NCI-H1930 (cell line): ENCODE measurements at regions not wholly inside any gene's neighbourhood (a gene's known extent, or its start where the extent isn't known, plus 50 kb on each side); places are given as distances from the start of the nearest gene placed in this dataset.
A peak's percentile ranks its signal among the peaks of the same experiment; 100 is the strongest.
"Not testable (repeated sequence)": the region's sequence is repeated elsewhere in the genome, so short reads cannot be mapped to it uniquely, and the experiment has no call there.

Experiments used
- DNase-seq, 2 experiments: peaks; one replicate each; lab custom pipeline; 2025; lab: John Stamatoyannopoulos, UW

DNA sequence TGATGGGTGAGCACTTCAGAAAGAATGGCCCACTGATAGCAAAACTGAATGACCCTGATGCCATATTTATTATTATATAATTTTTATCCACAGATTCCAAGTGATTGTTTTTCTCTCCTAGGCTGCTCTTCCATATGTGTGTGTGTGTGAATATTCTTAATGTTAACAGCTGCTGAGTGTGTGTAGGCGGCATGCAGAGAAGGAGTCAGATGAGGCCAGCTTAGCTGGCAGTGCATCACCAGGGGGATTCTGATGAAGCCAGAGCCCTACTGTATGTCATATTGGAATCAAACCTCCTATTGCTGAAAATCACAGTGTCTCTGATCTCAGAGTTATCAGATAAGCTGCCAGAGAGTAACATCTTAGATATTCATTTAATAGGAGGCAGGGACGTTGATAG lies 177.1 kb downstream of the DMAC1 start:
- no peak for DNase-seq

DNA sequence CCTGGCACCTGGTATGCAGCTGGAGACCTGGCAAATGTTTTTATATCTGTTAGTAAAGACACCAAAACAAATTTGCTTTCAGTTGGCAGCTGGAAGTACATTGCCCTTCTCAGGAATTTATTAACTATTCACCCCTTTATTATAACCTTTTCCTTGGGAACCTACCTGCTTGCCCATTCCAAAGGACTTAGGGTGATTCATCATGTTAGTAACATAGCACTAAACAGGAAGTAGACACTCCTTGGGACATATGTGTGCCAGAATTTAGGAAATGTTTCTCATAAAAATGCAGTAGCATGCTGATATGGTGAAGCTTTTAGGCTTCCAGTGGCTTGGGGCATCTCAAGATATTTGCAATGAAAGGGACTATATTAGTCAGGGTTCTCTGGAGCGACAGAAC lies 184.2 kb downstream of the DMAC1 start:
- DNase-seq: no peak

DNA sequence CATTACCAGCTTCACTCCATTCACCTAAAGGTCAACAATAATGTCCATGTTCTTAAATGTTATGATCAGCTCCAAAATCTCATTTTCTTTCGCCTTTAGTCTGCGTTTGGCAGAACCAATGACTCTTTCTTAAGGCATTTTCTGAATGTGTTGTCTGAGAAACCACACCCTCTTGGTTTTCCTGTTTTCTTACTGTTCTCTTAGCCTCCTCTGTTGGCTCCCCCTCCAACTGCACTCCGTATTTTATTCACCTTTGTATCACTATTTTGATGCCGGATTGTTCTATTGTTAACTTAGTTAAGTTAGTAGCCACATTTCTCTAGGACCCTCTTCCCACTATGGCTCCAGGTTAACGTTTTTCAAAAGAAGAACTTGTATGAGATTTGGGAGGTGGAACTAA lies 185.6 kb downstream of the DMAC1 start:
- no peak for DNase-seq

DNA sequence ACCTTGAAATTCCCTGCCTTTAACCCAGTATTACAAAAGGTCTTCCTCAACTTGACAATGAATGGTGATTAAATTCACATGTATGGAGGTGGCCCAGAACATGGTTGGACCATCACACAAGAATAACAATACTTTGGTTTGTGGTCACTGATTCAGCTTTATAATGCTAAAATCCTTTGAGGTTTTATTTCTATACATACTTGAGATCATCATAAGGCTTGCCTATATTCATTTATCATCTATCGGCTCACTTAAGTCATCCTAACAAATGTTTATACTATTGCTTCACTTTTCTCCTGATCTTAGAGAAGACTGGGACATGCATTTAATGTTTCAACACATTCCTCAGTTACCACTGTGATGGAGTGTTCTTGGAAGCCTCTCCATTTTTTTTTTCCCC lies 191.3 kb downstream of the DMAC1 start:
- DNase-seq: no peak

DNA sequence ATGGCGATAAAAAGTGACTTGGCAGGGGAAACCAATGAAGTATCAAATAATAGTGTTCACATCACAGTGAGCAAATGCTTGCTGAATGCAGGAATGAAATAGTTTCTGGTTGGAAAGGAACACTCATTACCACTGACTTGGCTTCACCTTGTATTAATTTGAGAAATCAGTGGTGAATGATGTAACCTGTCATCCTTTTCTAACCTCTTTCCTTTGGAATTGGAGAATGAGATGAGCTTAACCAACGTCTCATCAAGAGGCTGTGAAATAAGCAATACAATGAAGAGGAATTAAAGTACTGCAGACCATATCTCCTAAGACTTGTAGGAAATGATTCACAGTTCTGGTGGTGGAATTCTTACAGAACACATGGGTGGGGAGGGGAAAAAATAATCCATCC lies 192.2 kb downstream of the DMAC1 start:
- DNase-seq: no peak

DNA sequence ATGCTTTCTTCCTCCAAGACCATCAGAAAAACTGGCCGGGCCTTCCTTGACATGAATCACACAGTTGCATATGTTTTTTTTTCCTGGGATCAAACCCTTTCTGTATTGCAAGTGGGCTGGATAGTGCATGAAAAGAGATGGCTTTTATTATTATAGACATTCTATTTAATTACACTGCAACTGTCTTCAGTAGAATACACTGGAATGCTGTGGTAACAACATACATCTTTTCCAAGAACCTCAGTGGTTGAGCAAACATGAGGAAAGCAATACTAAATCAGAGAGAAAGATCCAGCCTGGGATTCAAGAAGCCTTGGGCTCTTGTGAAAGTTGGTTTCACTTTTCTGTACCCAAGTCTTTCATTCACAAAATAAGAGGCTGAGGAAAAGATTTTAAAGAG lies 193.0 kb downstream of the DMAC1 start:
- no peak for DNase-seq

DNA sequence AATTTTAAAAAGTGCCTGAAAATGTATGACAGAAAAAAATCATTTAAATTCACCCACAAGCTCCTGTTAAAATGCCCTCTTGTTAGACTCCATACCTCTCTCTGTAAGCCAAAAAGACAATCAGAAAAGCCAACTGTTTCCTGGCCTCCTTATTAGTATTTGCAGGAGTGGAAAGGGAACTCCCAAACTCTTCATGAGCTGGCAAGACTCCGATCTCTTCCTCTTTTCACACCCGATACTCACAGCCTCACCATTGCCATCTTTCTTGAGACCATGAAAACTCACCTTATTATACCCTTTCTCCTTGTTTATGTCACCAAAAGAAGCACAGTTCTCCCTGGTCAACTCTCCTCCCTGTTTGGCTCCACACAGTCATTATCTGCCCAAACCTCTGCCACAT lies 197.8 kb downstream of the DMAC1 start:
- DNase-seq: no peak

DNA sequence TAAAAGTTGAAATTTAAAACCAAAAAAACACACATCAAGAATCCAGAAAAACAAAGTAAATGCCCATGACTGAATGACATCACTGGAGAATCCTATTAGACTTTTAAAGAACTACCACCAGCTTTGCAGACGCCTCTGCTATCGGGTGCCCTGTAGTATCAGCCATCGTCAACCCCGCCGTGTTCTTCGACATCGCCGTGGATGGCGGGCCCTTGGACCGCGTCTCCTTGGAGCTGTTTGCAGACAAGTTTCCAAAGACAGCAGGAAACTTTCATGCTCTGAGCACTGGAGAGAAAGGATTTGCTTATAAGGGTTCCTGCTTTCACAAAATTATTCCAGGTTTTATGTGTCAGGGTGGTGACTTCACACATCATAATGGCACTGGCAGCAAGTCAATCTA lies 201.9 kb downstream of the DMAC1 start:
- DNase-seq: no peak

DNA sequence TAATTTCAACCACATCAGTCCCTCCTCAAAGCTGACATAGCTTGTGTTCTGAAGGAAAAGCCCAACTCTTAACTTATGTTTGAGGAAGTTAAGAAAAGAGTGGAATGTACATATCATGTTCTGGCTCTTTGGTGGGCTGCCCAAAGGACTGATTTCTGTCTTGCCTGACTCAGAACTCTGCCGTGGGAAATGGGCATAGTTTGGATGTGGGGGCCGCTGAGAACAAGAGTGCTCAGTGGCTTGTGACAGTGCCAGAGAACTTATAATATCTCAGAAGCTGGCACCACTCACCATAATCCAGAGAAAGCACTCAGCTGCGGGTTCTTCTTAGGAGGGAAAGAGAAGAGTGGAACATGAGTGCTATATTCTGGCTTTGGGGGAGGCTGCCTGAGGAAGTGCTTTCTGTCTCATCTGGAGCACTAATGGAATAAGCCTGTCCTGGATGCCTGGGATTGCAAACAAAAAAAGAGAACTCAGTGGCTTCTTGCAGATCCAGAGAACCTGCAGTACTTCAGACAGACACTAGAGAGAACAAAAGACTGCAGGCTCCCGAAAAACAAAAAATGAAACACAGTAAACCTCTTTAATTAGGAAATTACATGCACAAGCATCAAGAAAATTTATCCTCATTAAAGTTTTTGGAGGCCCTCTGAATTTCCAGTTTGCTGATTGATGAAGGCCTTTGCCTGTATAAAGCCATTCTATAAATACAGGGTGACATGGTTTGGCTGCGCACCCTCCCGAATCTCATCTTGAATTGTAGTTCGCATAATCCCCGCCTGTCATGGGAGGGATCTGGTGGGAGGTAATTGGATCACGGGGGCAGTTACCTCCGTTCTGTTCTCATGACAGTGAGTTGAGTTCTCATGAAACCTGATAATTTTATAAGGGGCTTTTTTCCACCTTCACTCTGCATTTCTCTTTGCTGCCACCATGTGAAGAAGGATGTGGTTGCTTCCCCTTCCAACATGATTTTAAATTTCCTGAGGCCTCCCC lies 207.0 kb downstream of the DMAC1 start:
- no peak for DNase-seq

DNA sequence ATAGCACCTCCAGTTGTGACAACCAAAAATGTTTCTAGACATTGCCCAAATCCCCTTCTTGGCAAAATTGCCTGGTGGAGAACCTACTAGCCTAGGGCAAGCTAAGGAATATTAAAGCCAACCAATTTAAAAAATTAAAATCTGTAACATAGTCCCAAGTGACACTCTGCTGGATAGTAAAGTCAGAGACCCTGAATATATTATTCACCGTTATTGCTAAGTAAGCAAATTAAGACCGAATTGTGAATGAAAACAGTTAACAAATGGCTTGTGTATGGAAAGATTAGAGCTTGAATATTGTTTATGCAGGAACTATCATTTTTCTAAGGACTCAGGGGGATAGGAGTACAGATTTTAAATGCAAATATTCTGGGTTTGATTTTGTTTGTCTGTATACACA lies 208.1 kb downstream of the DMAC1 start:
- DNase-seq: no peak

DNA sequence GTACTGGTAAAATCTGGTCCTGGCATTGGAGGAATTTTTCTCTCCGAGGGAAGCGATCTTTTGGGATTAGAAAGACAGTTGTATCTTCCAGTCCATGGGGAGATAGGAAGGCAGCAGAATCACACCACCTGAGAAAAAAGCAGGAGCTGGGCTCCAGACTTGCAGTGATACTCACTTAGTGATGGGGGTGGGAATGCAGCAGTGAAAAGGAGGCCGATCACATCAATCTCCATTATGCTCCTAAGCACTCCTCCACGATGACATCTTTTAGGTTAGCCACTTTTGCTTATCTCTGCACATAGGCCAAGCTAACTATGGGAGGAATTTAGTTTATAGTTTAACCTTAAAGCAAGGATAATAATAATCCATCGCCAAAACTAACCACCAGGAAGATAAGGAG lies 219.0 kb downstream of the DMAC1 start:
- no peak for DNase-seq

DNA sequence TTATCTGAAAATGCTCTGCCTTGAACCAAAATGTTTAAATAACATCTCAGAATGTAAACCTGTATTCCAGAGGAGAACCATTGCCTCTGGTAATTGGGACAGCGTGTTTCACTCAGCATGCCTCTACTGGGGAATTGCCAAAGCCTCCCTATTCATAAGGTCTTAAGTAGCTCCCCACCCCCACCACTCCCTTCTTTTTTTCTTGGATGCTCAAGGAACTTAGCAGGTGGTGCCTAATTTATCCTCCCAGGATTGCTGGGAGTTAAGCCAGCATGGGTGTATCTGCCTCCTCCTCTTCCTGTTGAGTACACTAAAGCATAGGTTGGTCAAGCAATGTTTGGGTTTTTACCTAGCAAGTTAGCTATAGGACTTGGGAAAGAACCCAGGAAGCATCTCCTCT lies 220.2 kb downstream of the DMAC1 start:
- DNase-seq: no peak

DNA sequence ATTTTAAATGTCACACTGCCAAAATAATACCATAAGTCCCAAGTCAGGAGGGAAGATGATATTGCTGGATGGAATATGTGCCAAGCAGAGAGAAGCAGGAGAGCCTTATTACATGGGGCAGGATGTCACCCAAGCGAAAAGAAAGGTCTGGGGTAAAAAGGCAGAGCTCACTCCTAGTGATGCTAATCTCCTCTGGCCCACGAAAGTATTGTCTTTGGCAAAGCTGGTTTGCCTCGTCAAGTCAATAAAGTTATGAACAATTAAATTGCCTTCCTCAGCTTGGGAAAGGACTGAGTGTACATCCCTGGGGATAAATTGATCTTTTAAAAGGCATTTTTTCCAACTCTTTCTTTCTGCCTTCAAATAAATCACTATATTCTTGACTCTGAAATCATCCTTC lies 220.6 kb downstream of the DMAC1 start:
- DNase-seq: no peak

DNA sequence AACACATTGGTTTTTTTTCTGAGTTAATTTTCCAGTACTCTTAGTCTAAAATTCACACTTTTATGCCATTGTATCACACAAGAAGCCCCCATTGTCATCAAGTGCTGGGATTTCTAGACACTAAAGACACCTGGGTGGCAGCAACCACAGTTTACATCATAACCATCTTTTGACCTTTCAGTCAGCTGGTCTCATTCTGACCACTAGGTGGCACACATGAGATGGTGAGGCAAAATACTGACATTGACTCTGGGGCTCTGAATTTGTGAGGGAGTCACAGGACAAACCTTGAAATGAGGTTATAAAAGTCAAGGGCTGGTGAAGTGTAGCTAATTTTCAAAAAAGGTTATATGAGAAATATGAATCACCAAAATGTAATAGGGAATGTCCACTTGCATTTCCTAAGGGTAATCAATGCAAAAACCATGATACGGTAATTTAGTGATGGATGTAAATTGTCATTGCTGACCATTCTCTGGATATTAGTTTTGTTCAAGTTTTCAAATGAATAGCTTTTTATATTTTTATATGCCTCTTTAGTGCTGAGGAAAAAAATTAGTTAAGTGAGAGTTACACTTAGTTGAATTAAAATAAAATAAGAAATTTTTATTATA lies 229.4 kb downstream of the DMAC1 start:
- peak; percentile 41 to 65 for DNase-seq

DNA sequence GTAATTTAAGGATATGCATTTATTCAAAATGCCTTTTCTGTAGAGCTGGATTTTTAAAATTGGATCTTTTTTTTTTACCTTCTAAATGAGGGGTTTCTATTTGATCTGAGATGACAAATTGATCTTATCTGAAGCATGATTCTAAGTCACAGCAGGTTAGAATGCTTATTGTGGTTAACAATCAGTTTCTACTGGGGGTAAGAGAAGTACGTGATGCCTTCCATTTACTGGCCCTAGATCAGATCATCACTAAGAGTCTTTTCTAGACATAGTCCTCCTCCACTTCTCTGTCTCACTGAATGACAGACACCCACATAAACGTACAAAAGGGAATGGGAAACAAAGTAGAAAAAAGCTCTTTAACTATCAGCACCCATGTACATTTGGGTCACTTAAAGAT lies 231.9 kb downstream of the DMAC1 start:
- no peak for DNase-seq

DNA sequence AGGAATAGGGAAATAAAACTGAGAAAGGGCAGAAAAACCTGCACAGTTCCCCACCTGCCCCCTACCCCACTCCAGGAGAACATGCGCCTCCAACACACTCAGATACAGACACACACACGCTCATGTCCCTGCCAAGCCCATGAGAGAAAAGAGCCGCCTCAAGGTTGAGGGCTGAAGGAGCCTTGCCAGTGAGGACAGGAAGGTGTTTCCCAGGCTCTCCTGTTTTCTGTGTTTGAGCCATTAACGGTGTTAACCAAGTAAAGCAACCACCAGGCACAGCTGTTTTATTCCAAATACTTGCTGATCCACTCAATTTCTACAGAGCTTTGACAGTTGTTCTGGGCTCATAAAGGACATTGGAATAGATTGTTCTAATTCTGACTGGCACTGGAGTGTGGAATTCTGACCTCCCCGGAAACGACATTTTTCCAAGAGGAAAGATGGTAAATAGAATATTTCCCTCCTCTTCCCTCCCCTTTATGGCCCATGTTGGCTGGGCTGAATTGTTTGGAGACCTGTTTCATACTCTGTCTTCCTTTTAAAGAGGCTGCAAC lies 238.0 kb downstream of the DMAC1 start:
- no peak for DNase-seq

DNA sequence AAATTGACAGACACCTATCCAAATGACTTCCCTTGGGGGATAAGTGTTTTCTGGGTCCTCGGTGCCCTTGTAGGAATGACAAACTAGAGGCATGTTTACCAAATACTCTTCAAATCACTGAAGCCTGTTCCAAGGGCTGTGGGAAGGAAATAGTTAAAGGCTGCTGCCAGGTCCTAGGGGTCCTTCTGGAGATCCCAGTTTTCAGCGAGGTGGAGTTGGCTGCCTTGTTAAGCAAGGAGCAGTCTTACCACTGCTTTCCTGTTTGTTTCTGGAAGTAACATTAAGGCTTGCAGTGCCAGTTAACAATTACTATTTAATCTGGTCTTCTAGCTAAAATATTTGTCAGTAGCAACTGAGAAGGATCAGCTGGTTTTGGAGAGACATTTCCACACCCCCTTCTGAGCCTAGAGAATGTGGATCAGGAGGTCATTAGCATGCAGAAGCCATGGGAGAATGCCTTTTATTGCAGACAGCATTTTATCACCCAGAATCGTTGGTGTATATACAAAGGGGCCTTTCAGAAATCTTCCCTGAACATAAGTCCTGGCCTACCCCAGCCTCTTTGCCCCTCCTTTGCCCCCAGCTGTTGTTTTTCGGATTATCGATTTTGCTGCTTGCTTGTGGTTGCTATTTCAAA lies 238.8 kb downstream of the DMAC1 start:
- no peak for DNase-seq

DNA sequence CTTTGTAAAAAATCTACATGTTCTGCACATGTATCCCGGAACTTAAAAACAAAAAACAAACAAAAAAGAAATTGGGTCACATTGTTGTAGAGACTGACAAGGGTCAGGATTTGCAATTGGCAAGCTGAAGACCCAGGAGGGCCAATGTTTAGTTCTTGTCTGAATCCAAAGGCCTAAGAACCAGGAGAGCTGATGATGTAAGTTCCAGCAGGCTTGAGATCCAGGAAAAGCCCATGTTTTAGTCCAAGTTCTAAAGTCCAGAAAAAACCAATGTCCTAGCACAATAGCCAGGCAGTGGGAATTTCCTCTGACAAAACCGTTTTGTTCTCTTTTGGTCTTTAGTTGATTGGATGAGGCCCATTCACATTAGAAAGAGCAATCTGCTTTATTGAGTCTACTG lies 244.9 kb downstream of the DMAC1 start:
- no peak for DNase-seq

DNA sequence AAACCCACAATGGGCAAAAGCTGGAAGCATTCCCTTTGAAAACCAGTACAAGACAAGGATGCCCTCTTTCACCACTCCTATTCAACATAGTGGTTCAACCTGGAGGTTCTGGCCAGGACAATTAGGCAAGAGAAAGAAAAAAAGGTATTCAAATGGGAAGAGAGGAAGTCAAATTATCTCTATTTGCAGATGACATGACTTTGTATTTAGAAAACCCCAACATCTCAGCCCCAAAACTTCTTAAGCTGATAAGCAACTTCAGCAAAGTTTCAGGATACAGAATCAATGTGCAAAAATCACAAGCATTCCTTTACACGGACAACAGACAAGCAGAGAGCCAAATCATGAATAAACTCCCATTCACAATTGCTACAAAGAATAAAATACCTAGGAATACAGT lies 246.9 kb downstream of the DMAC1 start:
- DNase-seq: not testable (repeated sequence)

DNA sequence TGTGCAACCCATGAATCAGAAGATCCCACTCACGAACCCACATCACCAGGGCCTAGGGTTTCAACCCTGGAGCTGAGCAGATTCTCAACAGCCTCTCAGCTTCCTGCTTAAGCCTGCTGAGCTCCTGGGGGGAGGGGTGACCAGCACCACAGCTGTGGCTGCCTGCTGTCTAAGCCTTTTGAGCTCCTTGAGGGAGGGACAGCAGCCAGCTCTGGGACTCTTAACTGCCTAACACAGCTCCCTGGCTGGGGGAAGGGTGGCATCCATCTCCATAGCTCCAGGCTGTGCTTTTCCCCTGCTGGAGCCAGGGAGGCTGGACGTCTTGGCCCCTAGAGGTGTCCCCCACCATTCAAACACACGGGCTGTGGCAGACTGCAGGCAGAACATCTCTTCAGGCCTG lies 250.3 kb downstream of the DMAC1 start:
- DNase-seq: no peak

DNA sequence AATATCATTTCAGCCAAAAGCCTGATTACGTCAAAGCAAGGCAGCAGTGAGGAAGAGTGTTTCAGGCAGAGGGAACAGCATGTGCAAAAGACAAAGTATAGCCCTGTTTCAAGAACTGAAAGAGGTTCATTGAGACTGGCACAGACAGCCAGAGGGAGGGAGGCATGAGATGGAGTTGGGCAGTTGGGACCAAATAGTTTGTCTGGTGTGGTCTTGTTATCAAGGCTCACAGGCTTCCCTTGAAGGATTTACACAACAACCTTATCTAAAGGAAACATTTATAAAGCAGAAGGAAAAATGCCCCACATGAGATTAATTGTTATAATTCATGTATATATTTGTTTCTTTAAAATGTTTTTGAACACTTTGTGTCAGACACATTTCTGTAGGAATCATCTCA lies 253.3 kb downstream of the DMAC1 start:
- no peak for DNase-seq

DNA sequence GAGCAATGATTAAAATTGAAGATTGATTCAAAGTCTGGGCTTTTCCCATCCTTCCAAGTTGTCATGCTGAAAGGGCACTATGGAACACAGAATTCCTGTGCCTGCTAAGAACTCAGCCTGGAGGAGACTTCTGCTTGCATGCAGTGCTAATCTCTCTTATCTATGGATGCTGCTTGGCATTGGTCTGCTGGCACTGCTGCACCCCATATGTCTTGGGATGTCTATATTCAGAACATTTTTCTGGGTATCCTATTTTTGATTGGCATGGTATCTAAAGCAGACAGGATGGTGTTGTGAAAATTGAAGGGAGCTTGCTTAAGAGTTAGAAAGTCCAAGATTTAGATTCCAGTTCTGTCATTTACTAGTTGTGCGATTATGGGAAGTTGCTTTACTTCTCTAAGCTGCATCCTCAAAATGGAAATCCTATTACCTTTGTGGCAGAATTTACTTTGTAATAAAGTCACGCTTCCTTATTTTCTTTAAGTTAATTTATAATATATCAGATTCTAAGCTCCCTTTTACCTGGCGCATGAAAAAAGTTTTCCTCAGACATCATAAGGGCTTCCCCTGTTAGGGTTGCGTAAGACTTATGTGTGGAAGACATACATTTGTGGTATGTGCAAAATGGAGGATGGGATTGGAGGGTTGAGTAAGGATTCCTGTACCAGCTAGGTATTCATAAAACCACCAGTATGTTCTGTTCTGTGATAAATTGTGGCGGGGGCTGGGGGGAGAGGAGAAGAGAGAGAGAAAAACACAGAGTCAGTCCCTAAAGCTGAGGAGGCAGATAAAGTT lies 254.0 kb downstream of the DMAC1 start:
- no peak for DNase-seq
